ENCODE measurements at regions not wholly inside any gene's neighbourhood (a gene's known extent, or its start where the extent isn't known, plus 50 kb on each side); places are given as distances from the start of the nearest gene placed in this dataset.

- H3K9me3 ChIP-seq: no peaks in the 10 kb centered on the region
- no peak for DNase-seq
- no peak overlapping the region for H3K27ac ChIP-seq
- intact Hi-C loops (cut with DNase I): no loop called here
- H3K27me3 ChIP-seq: peaks cover 0 to 13% (median 0%) of the 10 kb centered on the region in 3 donors
- 81 to 82% methylated on average over 2 of the region's 2 CpGs for WGBS, 2 donors
- no peaks in the 10 kb centered on the region for H3K4me1 ChIP-seq
- H3K4me3 ChIP-seq: no peak overlapping the region
- TF ChIP-seq EP300 (IDR thresholded peaks at IDR 0.05): no peak
- no peak for TF ChIP-seq CTCF (IDR thresholded peaks at IDR 0.05)
- no peak for TF ChIP-seq POLR2A (IDR thresholded peaks at IDR 0.05)
- TF ChIP-seq POLR2AphosphoS5 (IDR thresholded peaks at IDR 0.05): no peak
- H3K36me3 ChIP-seq: no peaks in the 10 kb centered on the region
Observed at GRCh38 chr12:111157486-111157885, 211.4 kb downstream of the PHETA1 start.

GRCh38 chr12:111156304-111156703 lies 212.6 kb downstream of the PHETA1 start:
- Histone ChIP-seq H3K27me3 (peaks cover 0 to 13% (median 0%) of the 10 kb centered on the region in 3 donors), H3K36me3 (no peaks in the 10 kb centered on the region)

GRCh38 chr12:111155521-111155920 lies 213.4 kb downstream of the PHETA1 start:
- no peak overlapping the region for H3K27ac ChIP-seq
- TF ChIP-seq EP300 (IDR thresholded peaks at IDR 0.05): no peak
- TF ChIP-seq CTCF (IDR thresholded peaks at IDR 0.05): no peak
- no peak for TF ChIP-seq POLR2AphosphoS5 (IDR thresholded peaks at IDR 0.05)
- no peak for TF ChIP-seq POLR2A (IDR thresholded peaks at IDR 0.05)
- no peak overlapping the region for H3K4me3 ChIP-seq
- H3K27me3 ChIP-seq: peaks cover 0 to 13% (median 0%) of the 10 kb centered on the region in 3 donors
- H3K4me1 ChIP-seq: peaks cover 0 to 10% (median 7%) of the 10 kb centered on the region in 4 donors
- DNase-seq: no peak
- intact Hi-C loops (cut with DNase I): no loop called here
- WGBS, 2 donors: 87 to 88% methylated on average over 8 of the region's 8 CpGs
- H3K36me3 ChIP-seq: no peaks in the 10 kb centered on the region
- H3K9me3 ChIP-seq: no peaks in the 10 kb centered on the region

More at GRCh38 chr12:111156304-111156703, 212.6 kb downstream of the PHETA1 start:
- H3K4me1 ChIP-seq: peaks cover 0 to 2% (median 0%) of the 10 kb centered on the region in 4 donors
- no peak overlapping the region for H3K4me3 ChIP-seq
- intact Hi-C loops (cut with DNase I): no loop called here
- TF ChIP-seq POLR2AphosphoS5 (IDR thresholded peaks at IDR 0.05) (no peak), CTCF (IDR thresholded peaks at IDR 0.05) (no peak), POLR2A (IDR thresholded peaks at IDR 0.05) (no peak), EP300 (IDR thresholded peaks at IDR 0.05) (no peak)
- no peak overlapping the region for H3K27ac ChIP-seq
- H3K9me3 ChIP-seq: no peaks in the 10 kb centered on the region
- no peak for DNase-seq
- 75 to 87% methylated on average over 3 of the region's 3 CpGs for WGBS, 2 donors

GRCh38 chr12:111155020-111155419 lies 213.9 kb downstream of the PHETA1 start:
- 85% methylated on average over 3 of the region's 3 CpGs for WGBS, 2 donors
- H3K4me1 ChIP-seq: peaks cover 0 to 15% (median 12%) of the 10 kb centered on the region in 4 donors
- intact Hi-C loops (cut with DNase I): no loop called here
- peaks cover 0 to 13% (median 0%) of the 10 kb centered on the region in 3 donors for H3K27me3 ChIP-seq
- no peaks in the 10 kb centered on the region for H3K36me3 ChIP-seq
- DNase-seq: no peak
- no peak overlapping the region for H3K4me3 ChIP-seq
- no peaks in the 10 kb centered on the region for H3K9me3 ChIP-seq
- TF ChIP-seq POLR2A (IDR thresholded peaks at IDR 0.05) (no peak), EP300 (IDR thresholded peaks at IDR 0.05) (no peak), CTCF (IDR thresholded peaks at IDR 0.05) (no peak), POLR2AphosphoS5 (IDR thresholded peaks at IDR 0.05) (no peak)
- H3K27ac ChIP-seq: no peak overlapping the region

Measured in sigmoid colon (tissue), 6 donors.